ENCODE measurements at regions not wholly inside any gene's neighbourhood (a gene's known extent, or its start where the extent isn't known, plus 50 kb on each side); places are given as distances from the start of the nearest gene placed in this dataset.

GRCh38 chr12:91377436-91377835, 194.8 kb upstream of the DCN start:
- TF ChIP-seq EZH2phosphoT487 (IDR thresholded peaks at IDR 0.05; ENCODE audit: low read length) (no peak), EZH2 (optimal IDR thresholded peaks at IDR 0.05; ENCODE audit: low read depth, low read length) (no peak)
